ENCODE measurements at regions not wholly inside any gene's neighbourhood (a gene's known extent, or its start where the extent isn't known, plus 50 kb on each side); places are given as distances from the start of the nearest gene placed in this dataset.

- Histone ChIP-seq H3K9me3 (no peaks in the 10 kb centered on the region), H3K4me1 (no peaks in the 10 kb centered on the region), H3K36me3 (ENCODE audit: control insufficient read depth, insufficient read depth, low read length) (no peaks in the 10 kb centered on the region), H3K27me3 (replicated peaks; ENCODE audit: control insufficient read depth, insufficient read depth, low read length) (no peaks in the 10 kb centered on the region), H3K4me3 (ENCODE audit: low read depth, low read length) (no peak overlapping the region)
- POLR2A ChIA-PET = no interaction called here
- TF ChIP-seq CTCF (IDR thresholded peaks at IDR 0.05; ENCODE audit: insufficient read depth in 1 of 2, low read depth in 1 of 2, low read length in 1 of 2, severe bottlenecking in 1 of 2, unreplicated experiment in 1 of 2) = no peak
- Mint-ChIP-seq H3K4me3 (ENCODE audit: unreplicated experiment) (no peak overlapping the region), H3K9me3 (ENCODE audit: unreplicated experiment) (no peaks in the 10 kb centered on the region), H3K27ac (ENCODE audit: unreplicated experiment) (no peak overlapping the region), H3K27me3 (ENCODE audit: insufficient read depth, unreplicated experiment) (peaks cover 18% of the 10 kb centered on the region), H3K4me1 (ENCODE audit: low read depth, unreplicated experiment) (no peaks in the 10 kb centered on the region), H3K36me3 (ENCODE audit: insufficient read depth, unreplicated experiment) (no peaks in the 10 kb centered on the region)
- CTCF ChIA-PET = no interaction called here
- DNase-seq = no peak
- no TSS peak for BruUV-seq (replicated peaks)
- intact Hi-C loops (cut with micrococcal nuclease; ENCODE audit: unreplicated experiment) = no loop called here
These were observed 69.8 kb upstream of the PRKCQ start for GRCh38 chr10:6649903-6650302.

GRCh38 chr10:6648894-6649720 lies 69.0 kb upstream of the PRKCQ start:
- CTCF ChIA-PET = no interaction called here
- H3K27ac Mint-ChIP-seq (ENCODE audit: unreplicated experiment) = no peak overlapping the region

More at GRCh38 chr10:6648894-6649720, 69.0 kb upstream of the PRKCQ start:
- no TSS peak for BruUV-seq (replicated peaks)
- POLR2A ChIA-PET = no interaction called here
- Histone ChIP-seq H3K27me3 (replicated peaks; ENCODE audit: control insufficient read depth, insufficient read depth, low read length) (no peaks in the 10 kb centered on the region), H3K36me3 (ENCODE audit: control insufficient read depth, insufficient read depth, low read length) (no peaks in the 10 kb centered on the region), H3K4me3 (ENCODE audit: low read depth, low read length) (no peak overlapping the region), H3K9me3 (no peaks in the 10 kb centered on the region), H3K4me1 (no peaks in the 10 kb centered on the region)
- intact Hi-C loops (cut with micrococcal nuclease; ENCODE audit: unreplicated experiment) = loop anchor here (1.0 kb wide), 1 partner anchor 69 kb away; the partner anchor contains the start of gene PRKCQ
- no peak for DNase-seq
- Mint-ChIP-seq H3K4me3 (ENCODE audit: unreplicated experiment) (no peak overlapping the region), H3K36me3 (ENCODE audit: insufficient read depth, unreplicated experiment) (no peaks in the 10 kb centered on the region), H3K4me1 (ENCODE audit: low read depth, unreplicated experiment) (no peaks in the 10 kb centered on the region), H3K9me3 (ENCODE audit: unreplicated experiment) (no peaks in the 10 kb centered on the region), H3K27me3 (ENCODE audit: insufficient read depth, unreplicated experiment) (peaks cover 18% of the 10 kb centered on the region)
- no peak for TF ChIP-seq CTCF (IDR thresholded peaks at IDR 0.05; ENCODE audit: insufficient read depth in 1 of 2, low read depth in 1 of 2, low read length in 1 of 2, severe bottlenecking in 1 of 2, unreplicated experiment in 1 of 2)
